Lower leg skin (tissue), 4 donors: ENCODE measurements at regions not wholly inside any gene's neighbourhood (a gene's known extent, or its start where the extent isn't known, plus 50 kb on each side); places are given as distances from the start of the nearest gene placed in this dataset.

Experiments
- DNase-seq, 2 donors: peaks; one replicate each; pipeline ENCODE4 v3.0.0-alpha.2; 2019; ENCODE audit warnings: low spot score in 2 of 2
- H3K4me3 ChIP-seq: fragments of 200-600 bp; sonication (generic); 2 replicates; pipeline ENCODE4 v1.5.1; 2017; ENCODE audit warnings: mild to moderate bottlenecking, low read depth; ENCODE audit not compliant: poor library complexity, severe bottlenecking
- POLR2A ChIP-seq, 2 donors: fragments of 450-650 bp; IDR thresholded peaks; one replicate each; pipeline ENCODE4 v1.6.1; 2016 to 2017; ENCODE audit warnings: antibody characterized with exemption in 2 of 2, mild to moderate bottlenecking in 1 of 2, moderate library complexity in 1 of 2
- WGBS, 2 donors: methylation state at CpG; one replicate each; pipeline ENCODE4 v1.1.5; 2018; 5-methylcytosine and 5-hydroxymethylcytosine counted together
- intact Hi-C: fragments of 100-400 bp; cut with DNase I; formaldehyde crosslinking; loops from one replicate; pipeline ENCODE4 v1.15.0; 2023; ENCODE audit warnings: low total_unique reads
- TF ChIP-seq, protein P1 (sequence below), 3 donors: fragments of 450-650 bp; IDR thresholded peaks; one replicate each; pipeline ENCODE4 v1.5.1; 2016; ENCODE audit warnings: antibody characterized with exemption in 3 of 3, mild to moderate bottlenecking in 3 of 3, moderate library complexity in 2 of 3

DNA sequence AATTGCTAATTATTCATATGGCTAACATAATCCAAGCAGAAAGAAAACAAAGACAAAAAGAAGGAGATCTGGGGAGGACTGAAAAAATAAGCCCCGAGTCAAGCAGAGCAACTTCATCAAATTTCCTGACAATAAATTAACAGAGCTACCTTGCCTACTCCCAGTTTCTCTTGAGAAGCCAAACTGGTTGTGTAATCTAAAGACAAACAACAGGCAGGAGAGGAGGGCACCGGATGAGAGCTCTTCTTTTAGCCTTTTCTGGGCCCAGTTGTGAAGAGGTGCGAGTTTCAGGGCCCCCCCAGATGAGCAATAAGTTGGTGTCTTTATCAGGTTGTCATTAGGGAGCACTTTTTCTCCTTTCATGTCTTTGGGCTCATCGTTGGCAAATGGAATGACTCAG lies 197.1 kb upstream of the PCSK2 start:
- intact Hi-C loops: no loop called here
- 45 to 69% methylated on average over 4 of the region's 4 CpGs for WGBS, 2 donors
- no peak overlapping the region for H3K4me3 ChIP-seq
- DNase-seq: no peak
- TF ChIP-seq, protein P1, sequence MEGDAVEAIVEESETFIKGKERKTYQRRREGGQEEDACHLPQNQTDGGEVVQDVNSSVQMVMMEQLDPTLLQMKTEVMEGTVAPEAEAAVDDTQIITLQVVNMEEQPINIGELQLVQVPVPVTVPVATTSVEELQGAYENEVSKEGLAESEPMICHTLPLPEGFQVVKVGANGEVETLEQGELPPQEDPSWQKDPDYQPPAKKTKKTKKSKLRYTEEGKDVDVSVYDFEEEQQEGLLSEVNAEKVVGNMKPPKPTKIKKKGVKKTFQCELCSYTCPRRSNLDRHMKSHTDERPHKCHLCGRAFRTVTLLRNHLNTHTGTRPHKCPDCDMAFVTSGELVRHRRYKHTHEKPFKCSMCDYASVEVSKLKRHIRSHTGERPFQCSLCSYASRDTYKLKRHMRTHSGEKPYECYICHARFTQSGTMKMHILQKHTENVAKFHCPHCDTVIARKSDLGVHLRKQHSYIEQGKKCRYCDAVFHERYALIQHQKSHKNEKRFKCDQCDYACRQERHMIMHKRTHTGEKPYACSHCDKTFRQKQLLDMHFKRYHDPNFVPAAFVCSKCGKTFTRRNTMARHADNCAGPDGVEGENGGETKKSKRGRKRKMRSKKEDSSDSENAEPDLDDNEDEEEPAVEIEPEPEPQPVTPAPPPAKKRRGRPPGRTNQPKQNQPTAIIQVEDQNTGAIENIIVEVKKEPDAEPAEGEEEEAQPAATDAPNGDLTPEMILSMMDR (IDR thresholded peaks at IDR 0.05): no peak
- no peak for TF ChIP-seq POLR2A (IDR thresholded peaks at IDR 0.05)

DNA sequence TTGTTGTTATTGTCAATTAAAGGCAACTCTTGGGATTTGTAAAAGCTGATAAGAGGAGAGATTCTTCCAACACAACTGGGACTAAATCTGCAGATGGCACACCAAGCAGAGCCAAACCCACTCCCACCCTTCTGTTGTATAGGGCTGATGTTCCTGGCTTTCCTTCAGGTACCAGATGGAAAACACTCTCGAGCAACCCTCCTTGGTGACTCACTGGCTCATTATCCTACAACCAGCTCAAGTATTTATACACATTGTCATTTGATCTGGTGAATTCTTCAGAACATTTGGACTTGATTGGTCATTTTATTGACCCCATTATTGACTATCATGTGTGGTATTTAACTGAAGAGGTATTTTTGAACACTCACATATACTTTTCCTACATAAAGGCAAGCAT lies 190.3 kb upstream of the PCSK2 start:
- H3K4me3 ChIP-seq: no peak overlapping the region
- 16 to 38% methylated on average over 1 of the region's 1 CpG for WGBS, 2 donors
- no peak for DNase-seq
- intact Hi-C loops: loop anchor here (5.0 kb wide), 1 partner anchor 639 kb away; no protein-coding TSS in a partner anchor
- TF ChIP-seq, protein P1 (IDR thresholded peaks at IDR 0.05): no peak
- no peak for TF ChIP-seq POLR2A (IDR thresholded peaks at IDR 0.05)

DNA sequence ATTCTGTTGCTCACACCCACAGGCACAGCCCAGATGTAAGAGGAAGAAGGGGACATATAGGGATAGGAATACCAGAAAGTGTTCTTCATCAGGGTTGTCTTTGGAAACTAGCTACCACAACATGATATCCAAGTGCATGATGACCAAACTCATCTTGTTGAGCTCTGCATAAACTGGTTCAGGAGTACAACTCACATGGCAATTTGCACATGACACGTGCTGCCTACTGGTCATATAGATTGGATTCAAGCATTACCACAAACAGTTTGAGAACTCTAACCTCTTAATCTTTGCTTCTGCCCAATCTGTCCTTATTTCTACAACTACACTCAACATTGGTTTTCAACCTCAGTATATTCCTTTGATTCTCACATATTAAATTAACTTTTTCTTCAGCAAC lies 184.7 kb upstream of the PCSK2 start:
- WGBS, 2 donors: 75 to 84% methylated on average over 1 of the region's 1 CpG
- TF ChIP-seq, protein P1 (IDR thresholded peaks at IDR 0.05): no peak
- TF ChIP-seq POLR2A (IDR thresholded peaks at IDR 0.05): no peak
- intact Hi-C loops: no loop called here
- H3K4me3 ChIP-seq: no peak overlapping the region
- DNase-seq: no peak

DNA sequence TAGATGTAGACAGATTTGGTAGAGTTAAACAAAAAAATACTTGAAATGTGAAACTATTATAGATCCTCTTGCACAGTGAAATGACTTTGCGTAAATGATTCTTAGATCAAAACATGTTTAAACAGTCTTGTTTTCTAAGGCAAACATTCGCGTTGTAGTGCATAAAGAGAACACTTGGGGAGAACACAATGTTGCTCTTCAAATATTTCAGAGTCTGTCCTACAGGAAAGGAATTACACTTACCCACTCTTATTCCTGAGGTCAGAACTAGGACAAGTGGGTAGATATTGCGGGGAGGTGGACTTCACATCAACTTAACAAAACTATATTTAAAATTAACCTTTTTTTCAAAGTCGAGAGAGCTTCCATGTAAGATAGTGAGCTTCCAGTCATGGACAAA lies 183.5 kb upstream of the PCSK2 start:
- no peak for TF ChIP-seq POLR2A (IDR thresholded peaks at IDR 0.05)
- TF ChIP-seq, protein P1 (IDR thresholded peaks at IDR 0.05): no peak
- 91 to 92% methylated on average over 5 of the region's 5 CpGs for WGBS, 2 donors
- H3K4me3 ChIP-seq: no peak overlapping the region
- intact Hi-C loops: no loop called here
- no peak for DNase-seq

DNA sequence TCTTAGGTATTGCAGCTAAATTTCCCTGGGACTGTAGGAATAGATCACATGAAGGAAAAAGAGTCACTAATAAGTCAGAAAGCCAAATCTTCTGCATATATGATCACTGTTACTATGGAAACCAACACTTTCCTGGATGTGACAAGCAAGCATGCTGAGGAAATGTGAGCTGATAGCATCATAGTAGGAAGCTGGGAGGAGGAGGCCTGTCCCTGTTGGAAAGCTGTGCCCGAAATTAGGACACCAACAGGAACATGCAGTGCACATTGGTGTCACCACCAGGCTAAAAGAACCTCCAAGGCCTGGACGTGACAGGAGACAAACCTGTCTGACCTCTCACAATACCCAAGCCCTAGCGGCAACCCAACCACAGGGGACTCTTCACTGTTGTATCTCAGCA lies 181.9 kb upstream of the PCSK2 start:
- DNase-seq: no peak
- WGBS, 2 donors: 56 to 57% methylated on average over 3 of the region's 3 CpGs
- intact Hi-C loops: no loop called here

DNA sequence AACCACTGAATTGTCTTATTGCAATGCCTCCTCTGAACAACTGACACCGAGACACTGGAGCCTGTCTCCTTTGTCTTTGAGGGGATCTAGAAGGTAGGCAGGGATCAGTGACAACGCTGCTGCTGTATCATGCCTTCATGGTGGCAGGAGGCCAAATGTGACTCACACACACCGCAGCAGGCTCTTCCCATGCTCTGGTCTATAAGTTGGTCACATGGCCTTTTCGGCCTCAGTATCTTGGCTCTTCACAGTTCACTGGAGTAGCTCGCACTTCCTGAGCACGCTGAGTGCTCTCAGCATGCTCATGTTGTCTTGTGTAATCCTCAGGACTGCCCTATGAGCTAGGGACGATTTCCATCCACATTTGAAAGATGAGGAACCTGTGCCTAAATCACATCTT lies 167.4 kb upstream of the PCSK2 start:
- TF ChIP-seq POLR2A (IDR thresholded peaks at IDR 0.05): no peak
- TF ChIP-seq, protein P1 (IDR thresholded peaks at IDR 0.05): no peak
- no peak overlapping the region for H3K4me3 ChIP-seq
- intact Hi-C loops: no loop called here
- whole genome bisulfite sequencing, 2 donors: 64 to 77% methylated on average over 7 of the region's 7 CpGs
- DNase-seq: no peak

More for the DNA sequence above, 181.9 kb upstream of the PCSK2 start:
- no peak overlapping the region for H3K4me3 ChIP-seq
- TF ChIP-seq, protein P1 (IDR thresholded peaks at IDR 0.05): no peak
- TF ChIP-seq POLR2A (IDR thresholded peaks at IDR 0.05): no peak
